HEK293T (cell line): ENCODE measurements at regions not wholly inside any gene's neighbourhood (a gene's known extent, or its start where the extent isn't known, plus 50 kb on each side); places are given as distances from the start of the nearest gene placed in this dataset.

Experiments used
- L3MBTL2 ChIP-seq: fragments of 450-650 bp; conservative IDR thresholded peaks from 2 replicates; pipeline ENCODE4 v1.6.1; 2016; ENCODE audit warnings: mild to moderate bottlenecking
- SP1 ChIP-seq: fragments of 450-650 bp; IDR thresholded peaks from 2 replicates; pipeline ENCODE4 v1.6.1; 2017
- SUZ12 ChIP-seq: fragments of 450-650 bp; IDR thresholded peaks from 2 replicates; pipeline ENCODE4 v1.6.1; 2016; ENCODE audit warnings: mild to moderate bottlenecking
- TARDBP ChIP-seq: fragments of 450-650 bp; IDR thresholded peaks from 2 replicates; pipeline ENCODE4 v1.6.1; 2016
- ZNF384 ChIP-seq: fragments of 450-650 bp; IDR thresholded peaks from 2 replicates; pipeline ENCODE4 v1.6.1; 2016

DNA sequence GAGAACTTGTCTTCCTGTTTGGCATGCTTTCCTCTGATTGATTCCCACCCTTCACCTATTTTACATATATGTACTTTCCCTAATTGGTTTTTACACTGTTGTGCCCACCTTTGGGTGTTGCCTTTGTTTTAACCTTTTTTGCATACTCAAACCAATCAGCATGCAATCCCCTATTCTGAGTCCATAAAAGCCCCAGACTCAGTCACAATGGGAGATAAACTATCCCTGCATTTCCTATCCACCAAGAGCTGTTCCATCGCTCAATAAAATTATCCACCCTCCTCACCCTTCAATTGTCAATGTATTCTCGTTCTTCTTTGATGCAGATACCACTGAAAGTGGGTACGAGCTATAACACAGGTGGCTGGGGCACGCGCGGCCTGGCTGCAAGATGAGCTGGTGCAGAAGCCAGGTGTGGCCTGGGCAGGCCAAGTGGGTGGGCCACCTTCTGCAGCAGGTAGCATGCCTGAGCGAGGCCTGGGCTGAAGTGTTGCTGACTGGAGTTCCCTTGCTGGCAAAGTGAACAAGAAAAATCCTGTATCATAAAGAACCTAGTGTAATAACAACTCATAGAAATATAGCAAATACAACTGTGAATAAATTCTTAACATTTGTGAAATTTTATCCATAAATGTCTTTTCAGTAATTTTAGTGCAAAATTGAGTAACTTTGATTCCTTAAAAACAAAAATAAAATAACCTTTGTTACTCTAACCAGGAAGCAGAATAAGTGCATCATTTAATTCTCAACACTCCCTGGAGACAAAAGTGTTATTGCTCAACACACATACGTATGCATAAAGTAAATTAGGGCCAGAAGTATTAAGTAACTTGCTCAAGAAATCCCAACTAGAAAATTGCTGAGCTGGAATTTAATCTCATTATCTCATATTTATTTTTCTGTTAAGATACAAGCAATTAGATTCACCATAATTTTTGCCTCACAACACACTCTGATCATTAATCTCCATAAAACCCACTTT lies 685.3 kb upstream of the EDIL3 start:
- TF ChIP-seq ZNF384 (no peak), L3MBTL2 (no peak), SUZ12 (no peak), SP1 (no peak), TARDBP (no peak)
